Neural cell (in vitro differentiated cells): ENCODE measurements at regions not wholly inside any gene's neighbourhood (a gene's known extent, or its start where the extent isn't known, plus 50 kb on each side); places are given as distances from the start of the nearest gene placed in this dataset.

Experiments
- H2AFZ ChIP-seq: fragments of 200-600, 300-800 bp; sonication (generic), shearing (Covaris generic); 2 replicates; pipeline ENCODE4 v1.6.0; 2014; ENCODE audit warnings: low read depth, mild to moderate bottlenecking, antibody characterized with exemption, low read length, moderate library complexity
- H3F3A ChIP-seq: fragments of 200-600 bp; shearing (Covaris generic); 2 replicates; pipeline ENCODE4 v1.6.1; 2016; ENCODE audit warnings: mild to moderate bottlenecking, moderate library complexity, mixed read lengths, antibody characterized with exemption, low read length; ENCODE audit not compliant: insufficient read depth, poor library complexity, severe bottlenecking
- H3K27ac ChIP-seq: fragments of 200-600, 300-800 bp; sonication (generic), shearing (Covaris generic); 2 replicates; pipeline ENCODE4 v1.5.1; 2014; ENCODE audit warnings: mild to moderate bottlenecking, low read length, moderate library complexity
- H3K27me3 ChIP-seq: fragments of 300-800, 200-600 bp; sonication (generic), shearing (Covaris generic); 2 replicates; pipeline ENCODE4 v1.6.0; 2014; ENCODE audit warnings: mild to moderate bottlenecking, low read depth, low read length, moderate library complexity; ENCODE audit not compliant: insufficient read depth
- H3K36me3 ChIP-seq: fragments of 300-800, 200-600 bp; sonication (generic), shearing (Covaris generic); 2 replicates; pipeline ENCODE4 v1.5.1; 2014; ENCODE audit warnings: mild to moderate bottlenecking, antibody characterized with exemption, low read length, moderate library complexity; ENCODE audit not compliant: insufficient read depth
- H3K4me2 ChIP-seq: fragments of 300-800, 200-600 bp; sonication (generic), shearing (Covaris generic); 2 replicates; pipeline ENCODE4 v1.6.0; 2014; ENCODE audit warnings: mild to moderate bottlenecking, low read length
- H3K4me3 ChIP-seq: fragments of 300-800, 200-600 bp; sonication (generic), shearing (Covaris generic); 2 replicates; pipeline ENCODE4 v1.5.1; 2014; ENCODE audit warnings: mild to moderate bottlenecking, low read length, moderate library complexity
- H3K79me2 ChIP-seq: fragments of 200-600 bp; shearing (Covaris generic); replicated peaks from 2 replicates; pipeline ENCODE4 v1.6.0; 2014; ENCODE audit warnings: mild to moderate bottlenecking, low read length, moderate library complexity; ENCODE audit not compliant: insufficient read depth
- H3K9ac ChIP-seq: fragments of 300-800, 200-600 bp; sonication (generic), shearing (Covaris generic); 2 replicates; pipeline ENCODE4 v1.6.1; 2016; ENCODE audit warnings: mild to moderate bottlenecking, low read length, mixed read lengths
- H3K9me2 ChIP-seq: fragments of 200-600 bp; shearing (Covaris generic); 2 replicates; pipeline ENCODE4 v1.6.1; 2016; ENCODE audit warnings: mild to moderate bottlenecking, low read length, mixed read lengths; ENCODE audit not compliant: insufficient read depth
- H3K9me3 ChIP-seq: fragments of 200-600, 300-800 bp; sonication (generic), shearing (Covaris generic); 2 replicates; pipeline ENCODE4 v1.6.1; 2016; ENCODE audit warnings: mild to moderate bottlenecking, mixed run types, low read length, moderate library complexity, mixed read lengths
- H4K20me1 ChIP-seq: fragments of 200-600 bp; shearing (Covaris generic); 2 replicates; pipeline ENCODE4 v1.6.1; 2016; ENCODE audit warnings: mild to moderate bottlenecking, mixed run types; ENCODE audit not compliant: insufficient read depth
- CTCF ChIP-seq: fragments of 450-650 bp; IDR thresholded peaks from 2 replicates; pipeline ENCODE4 v1.5.1; 2014; ENCODE audit warnings: antibody characterized with exemption, mild to moderate bottlenecking, moderate library complexity; ENCODE audit not compliant: poor library complexity, severe bottlenecking
- EP300 ChIP-seq: fragments of 450-650 bp; conservative IDR thresholded peaks from 2 replicates; pipeline ENCODE4 v1.6.1; 2014; ENCODE audit warnings: antibody characterized with exemption, mild to moderate bottlenecking, moderate library complexity; ENCODE audit not compliant: poor library complexity, severe bottlenecking
- EZH2 ChIP-seq: fragments of 200-600, 300-800 bp; shearing (Covaris generic), sonication (generic); IDR thresholded peaks from 2 replicates; pipeline ENCODE4 v1.6.1; 2014; ENCODE audit warnings: antibody characterized with exemption, low read length, borderline replicate concordance, mild to moderate bottlenecking; ENCODE audit not compliant: insufficient read depth, poor library complexity, severe bottlenecking
- MXI1 ChIP-seq: fragments of 450-650 bp; conservative IDR thresholded peaks from 2 replicates; pipeline ENCODE4 v1.6.1; 2014; ENCODE audit warnings: antibody characterized with exemption, mild to moderate bottlenecking; ENCODE audit not compliant: poor library complexity, severe bottlenecking
- POLR2AphosphoS5 ChIP-seq: IDR thresholded peaks from 2 replicates; pipeline ENCODE4 v1.6.1; 2012
- RAD21 ChIP-seq: fragments of 450-650 bp; conservative IDR thresholded peaks from 2 replicates; pipeline ENCODE4 v1.6.1; 2014; ENCODE audit warnings: antibody characterized with exemption, mild to moderate bottlenecking, moderate library complexity
- SMC3 ChIP-seq: fragments of 450-650 bp; conservative IDR thresholded peaks from 2 replicates; pipeline ENCODE4 v1.6.1; 2014; ENCODE audit warnings: antibody characterized with exemption, mild to moderate bottlenecking, moderate library complexity; ENCODE audit not compliant: poor library complexity
- TAF1 ChIP-seq: IDR thresholded peaks from 2 replicates; pipeline ENCODE4 v1.6.1; 2012; ENCODE audit warnings: low read depth
- TF ChIP-seq, protein P1 (sequence below): IDR thresholded peaks from 2 replicates; pipeline ENCODE4 v1.6.1; 2012; ENCODE audit warnings: borderline replicate concordance

- TF ChIP-seq TAF1, result no peak
- TF ChIP-seq, protein P1, sequence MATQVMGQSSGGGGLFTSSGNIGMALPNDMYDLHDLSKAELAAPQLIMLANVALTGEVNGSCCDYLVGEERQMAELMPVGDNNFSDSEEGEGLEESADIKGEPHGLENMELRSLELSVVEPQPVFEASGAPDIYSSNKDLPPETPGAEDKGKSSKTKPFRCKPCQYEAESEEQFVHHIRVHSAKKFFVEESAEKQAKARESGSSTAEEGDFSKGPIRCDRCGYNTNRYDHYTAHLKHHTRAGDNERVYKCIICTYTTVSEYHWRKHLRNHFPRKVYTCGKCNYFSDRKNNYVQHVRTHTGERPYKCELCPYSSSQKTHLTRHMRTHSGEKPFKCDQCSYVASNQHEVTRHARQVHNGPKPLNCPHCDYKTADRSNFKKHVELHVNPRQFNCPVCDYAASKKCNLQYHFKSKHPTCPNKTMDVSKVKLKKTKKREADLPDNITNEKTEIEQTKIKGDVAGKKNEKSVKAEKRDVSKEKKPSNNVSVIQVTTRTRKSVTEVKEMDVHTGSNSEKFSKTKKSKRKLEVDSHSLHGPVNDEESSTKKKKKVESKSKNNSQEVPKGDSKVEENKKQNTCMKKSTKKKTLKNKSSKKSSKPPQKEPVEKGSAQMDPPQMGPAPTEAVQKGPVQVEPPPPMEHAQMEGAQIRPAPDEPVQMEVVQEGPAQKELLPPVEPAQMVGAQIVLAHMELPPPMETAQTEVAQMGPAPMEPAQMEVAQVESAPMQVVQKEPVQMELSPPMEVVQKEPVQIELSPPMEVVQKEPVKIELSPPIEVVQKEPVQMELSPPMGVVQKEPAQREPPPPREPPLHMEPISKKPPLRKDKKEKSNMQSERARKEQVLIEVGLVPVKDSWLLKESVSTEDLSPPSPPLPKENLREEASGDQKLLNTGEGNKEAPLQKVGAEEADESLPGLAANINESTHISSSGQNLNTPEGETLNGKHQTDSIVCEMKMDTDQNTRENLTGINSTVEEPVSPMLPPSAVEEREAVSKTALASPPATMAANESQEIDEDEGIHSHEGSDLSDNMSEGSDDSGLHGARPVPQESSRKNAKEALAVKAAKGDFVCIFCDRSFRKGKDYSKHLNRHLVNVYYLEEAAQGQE, result no peak
- no peak for TF ChIP-seq EP300
- TF ChIP-seq MXI1, result no peak
- TF ChIP-seq POLR2AphosphoS5, result no peak
- no peak for TF ChIP-seq CTCF
- TF ChIP-seq EZH2, result no peak
- TF ChIP-seq SMC3, result no peak
- no peak for TF ChIP-seq RAD21
- Histone ChIP-seq H2AFZ (no peak overlapping the region), H3K27ac (no peak overlapping the region)
Observed at GRCh38 chr7:110407242-110407641, 683.7 kb upstream of the LRRN3 start.

DNA sequence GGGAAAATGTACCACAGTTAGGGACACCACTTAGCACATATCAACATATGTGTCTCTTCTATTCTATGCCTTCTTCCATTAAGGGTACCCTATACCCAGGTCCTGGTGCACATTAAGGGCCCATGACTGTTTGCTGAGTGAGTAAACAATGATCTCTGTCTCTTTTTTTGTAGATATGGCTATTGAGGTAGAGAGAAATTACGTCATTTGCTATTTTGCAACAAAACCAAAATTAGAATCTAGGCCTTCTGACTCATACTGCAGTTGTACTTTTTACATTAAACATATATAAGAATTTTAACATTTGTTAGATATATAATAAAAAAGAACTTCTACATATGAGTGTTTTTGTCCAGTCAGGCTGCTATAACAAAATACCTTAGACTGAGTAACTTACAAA is 683.2 kb upstream of the LRRN3 start:
- no peak overlapping the region for H3K4me2 ChIP-seq
- H3K79me2 ChIP-seq, result no peaks in the 10 kb centered on the region
- peaks cover 6% of the 10 kb centered on the region for H3F3A ChIP-seq
- H3K9me2 ChIP-seq, result no peaks in the 10 kb centered on the region
- H2AFZ ChIP-seq, result no peak overlapping the region
- H4K20me1 ChIP-seq, result no peaks in the 10 kb centered on the region
- H3K27ac ChIP-seq, result no peak overlapping the region
- TF ChIP-seq, protein P1, result no peak
- TF ChIP-seq MXI1, result no peak
- TF ChIP-seq EZH2, result no peak
- no peak for TF ChIP-seq TAF1
- no peak for TF ChIP-seq RAD21
- TF ChIP-seq CTCF, result no peak
- TF ChIP-seq POLR2AphosphoS5, result no peak
- H3K36me3 ChIP-seq, result no peaks in the 10 kb centered on the region
- no peaks in the 10 kb centered on the region for H3K9me3 ChIP-seq
- H3K27me3 ChIP-seq, result no peaks in the 10 kb centered on the region
- no peak overlapping the region for H3K9ac ChIP-seq
- no peak overlapping the region for H3K4me3 ChIP-seq

More at GRCh38 chr7:110407242-110407641, 683.7 kb upstream of the LRRN3 start:
- Histone ChIP-seq H4K20me1 (no peaks in the 10 kb centered on the region), H3K9me2 (no peaks in the 10 kb centered on the region), H3K9me3 (no peaks in the 10 kb centered on the region), H3F3A (peaks cover 7% of the 10 kb centered on the region), H3K79me2 (no peaks in the 10 kb centered on the region), H3K27me3 (no peaks in the 10 kb centered on the region), H3K4me2 (no peak overlapping the region), H3K9ac (no peak overlapping the region), H3K36me3 (no peaks in the 10 kb centered on the region), H3K4me3 (no peak overlapping the region)
